ENCODE measurements at regions not wholly inside any gene's neighbourhood (a gene's known extent, or its start where the extent isn't known, plus 50 kb on each side); places are given as distances from the start of the nearest gene placed in this dataset.
"Not testable (repeated sequence)": the region's sequence is repeated elsewhere in the genome, so short reads cannot be mapped to it uniquely, and the experiment has no call there.

GRCh38 chr9:117649126-117649525 lies 55.1 kb upstream of the TLR4 start:
- FAIRE-seq (no peak), DNase-seq (ENCODE audit: low spot score in 2 of 2) (no peak)

GRCh38 chr9:117644932-117645636 lies 59.1 kb upstream of the TLR4 start:
- DNase-seq (ENCODE audit: low spot score in 2 of 2), result no peak
- FAIRE-seq, result no peak

- FAIRE-seq (no peak), DNase-seq (ENCODE audit: low spot score in 2 of 2) (peak; percentile 45 to 52)
Measured at GRCh38 chr9:117644133-117644931, 59.9 kb upstream of the TLR4 start.

GRCh38 chr9:117643288-117643654 lies 60.9 kb upstream of the TLR4 start:
- FAIRE-seq, result no peak
- no peak for DNase-seq (ENCODE audit: low spot score in 2 of 2)

GRCh38 chr9:117642571-117643287 lies 61.5 kb upstream of the TLR4 start:
- not testable (repeated sequence) for DNase-seq (ENCODE audit: low spot score in 2 of 2); FAIRE-seq

GRCh38 chr9:117636681-117637080 lies 67.5 kb upstream of the TLR4 start:
- DNase-seq (ENCODE audit: low spot score in 2 of 2) (no peak), FAIRE-seq (no peak)

GRCh38 chr9:117625154-117625553 lies 79.0 kb upstream of the TLR4 start:
- FAIRE-seq (no peak), DNase-seq (ENCODE audit: low spot score in 2 of 2) (no peak)

GRCh38 chr9:117624106-117624505 lies 80.1 kb upstream of the TLR4 start:
- FAIRE-seq (no peak), DNase-seq (ENCODE audit: low spot score in 2 of 2) (no peak)

- DNase-seq (ENCODE audit: low spot score in 2 of 2), result no peak
- FAIRE-seq, result no peak
Measured at GRCh38 chr9:117622347-117622746, 81.9 kb upstream of the TLR4 start.

- FAIRE-seq (no peak), DNase-seq (ENCODE audit: low spot score in 2 of 2) (no peak)
Measured at GRCh38 chr9:117616431-117616831, 87.8 kb upstream of the TLR4 start.

- no peak for FAIRE-seq
- no peak for DNase-seq (ENCODE audit: low spot score in 2 of 2)
Measured at GRCh38 chr9:117612317-117612716, 91.9 kb upstream of the TLR4 start.

GRCh38 chr9:117597977-117598376 lies 106.2 kb upstream of the TLR4 start:
- FAIRE-seq (no peak), DNase-seq (ENCODE audit: low spot score in 2 of 2) (no peak)

GRCh38 chr9:117596678-117597077 lies 107.5 kb upstream of the TLR4 start:
- DNase-seq (ENCODE audit: low spot score in 2 of 2) (no peak), FAIRE-seq (no peak)

- no peak for DNase-seq (ENCODE audit: low spot score in 2 of 2)
- no peak for FAIRE-seq
Measured at GRCh38 chr9:117595650-117596049, 108.6 kb upstream of the TLR4 start.

- no peak for DNase-seq (ENCODE audit: low spot score in 2 of 2)
- no peak for FAIRE-seq
Measured at GRCh38 chr9:117587263-117587662, 116.9 kb upstream of the TLR4 start.

GRCh38 chr9:117574099-117574498 lies 130.1 kb upstream of the TLR4 start:
- no peak for DNase-seq (ENCODE audit: low spot score in 2 of 2)
- no peak for FAIRE-seq

GRCh38 chr9:117564839-117565238 lies 139.4 kb upstream of the TLR4 start:
- DNase-seq (ENCODE audit: low spot score in 2 of 2) (no peak), FAIRE-seq (no peak)

GRCh38 chr9:117561761-117562160 lies 142.4 kb upstream of the TLR4 start:
- FAIRE-seq, result no peak
- DNase-seq (ENCODE audit: low spot score in 2 of 2), result no peak

GRCh38 chr9:117555964-117556629 lies 141.2 kb upstream of the ASTN2 start:
- FAIRE-seq (no peak), DNase-seq (ENCODE audit: low spot score in 2 of 2) (no peak)

- FAIRE-seq, result no peak
- DNase-seq (ENCODE audit: low spot score in 2 of 2), result no peak
Measured at GRCh38 chr9:117552811-117553210, 138.0 kb upstream of the ASTN2 start.

- no peak for DNase-seq (ENCODE audit: low spot score in 2 of 2)
- FAIRE-seq, result no peak
Measured at GRCh38 chr9:117551171-117551570, 136.3 kb upstream of the ASTN2 start.
